ENCODE measurements at regions not wholly inside any gene's neighbourhood (a gene's known extent, or its start where the extent isn't known, plus 50 kb on each side); places are given as distances from the start of the nearest gene placed in this dataset.
"Not testable (repeated sequence)": the region's sequence is repeated elsewhere in the genome, so short reads cannot be mapped to it uniquely, and the experiment has no call there.

DNA sequence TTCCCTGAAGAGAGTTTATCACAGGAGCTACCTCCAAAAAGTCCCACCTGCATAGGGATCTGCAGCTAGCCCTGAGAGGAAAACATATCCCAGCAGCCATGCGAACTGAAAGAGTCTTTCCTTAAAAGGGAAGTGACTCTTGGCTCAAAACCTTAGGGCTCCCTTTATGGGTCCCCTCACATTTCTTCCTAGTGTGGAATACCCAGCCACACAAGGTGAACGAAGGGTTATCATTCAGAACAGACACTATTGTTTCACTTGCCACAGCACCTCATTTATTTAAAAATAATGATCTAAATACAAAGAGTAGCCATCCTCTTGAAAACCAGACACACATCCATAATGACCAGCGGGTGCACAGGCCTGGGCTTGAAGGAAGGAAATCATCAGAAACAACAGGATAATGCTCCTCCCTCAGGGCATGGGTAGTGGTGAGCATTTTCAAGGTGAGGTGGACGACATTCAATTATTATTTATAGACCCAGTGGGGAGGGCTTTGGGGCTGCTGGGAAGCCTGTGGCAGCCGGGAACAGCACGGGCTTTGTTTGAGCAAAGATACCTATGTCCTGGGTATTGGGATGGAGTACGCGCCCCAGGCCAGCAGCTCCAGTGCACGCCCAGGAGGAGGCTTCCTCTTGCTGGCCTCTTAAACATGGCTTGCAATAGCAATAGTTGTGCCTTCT, 119.0 kb upstream of the ITGA6 start:
- TF ChIP-seq EZH2phosphoT487 (IDR thresholded peaks at IDR 0.05), result no peak
- TF ChIP-seq, protein P1, sequence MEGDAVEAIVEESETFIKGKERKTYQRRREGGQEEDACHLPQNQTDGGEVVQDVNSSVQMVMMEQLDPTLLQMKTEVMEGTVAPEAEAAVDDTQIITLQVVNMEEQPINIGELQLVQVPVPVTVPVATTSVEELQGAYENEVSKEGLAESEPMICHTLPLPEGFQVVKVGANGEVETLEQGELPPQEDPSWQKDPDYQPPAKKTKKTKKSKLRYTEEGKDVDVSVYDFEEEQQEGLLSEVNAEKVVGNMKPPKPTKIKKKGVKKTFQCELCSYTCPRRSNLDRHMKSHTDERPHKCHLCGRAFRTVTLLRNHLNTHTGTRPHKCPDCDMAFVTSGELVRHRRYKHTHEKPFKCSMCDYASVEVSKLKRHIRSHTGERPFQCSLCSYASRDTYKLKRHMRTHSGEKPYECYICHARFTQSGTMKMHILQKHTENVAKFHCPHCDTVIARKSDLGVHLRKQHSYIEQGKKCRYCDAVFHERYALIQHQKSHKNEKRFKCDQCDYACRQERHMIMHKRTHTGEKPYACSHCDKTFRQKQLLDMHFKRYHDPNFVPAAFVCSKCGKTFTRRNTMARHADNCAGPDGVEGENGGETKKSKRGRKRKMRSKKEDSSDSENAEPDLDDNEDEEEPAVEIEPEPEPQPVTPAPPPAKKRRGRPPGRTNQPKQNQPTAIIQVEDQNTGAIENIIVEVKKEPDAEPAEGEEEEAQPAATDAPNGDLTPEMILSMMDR (IDR thresholded peaks at IDR 0.05), result no peak
- Mint-ChIP-seq H3K36me3 (no peaks in the 10 kb centered on the region), H3K27me3 (ENCODE audit: insufficient read depth, low read depth) (peaks cover 10% of the 10 kb centered on the region), H3K9me3 (no peaks in the 10 kb centered on the region), H3K4me1 (peaks cover 18% of the 10 kb centered on the region), H3K4me3 (no peak overlapping the region), H3K27ac (peak overlapping the region; percentile 69)
- Histone ChIP-seq H2AFZ (replicated peaks) (no peak overlapping the region), H3K36me3 (no peaks in the 10 kb centered on the region), H3K27me3 (no peaks in the 10 kb centered on the region), H3K4me3 (no peak overlapping the region), H4K20me1 (ENCODE audit: low read depth) (no peaks in the 10 kb centered on the region), H3K4me1 (no peaks in the 10 kb centered on the region), H3K27ac (no peak overlapping the region), H3K9me3 (ENCODE audit: low read depth) (no peaks in the 10 kb centered on the region), H3K79me2 (ENCODE audit: low read depth) (no peaks in the 10 kb centered on the region), H3K9ac (no peak overlapping the region), H3F3A (ENCODE audit: low read depth) (no peaks in the 10 kb centered on the region), H3K4me2 (no peak overlapping the region)
- DNase-seq (ENCODE audit: low spot score), result no peak

DNA sequence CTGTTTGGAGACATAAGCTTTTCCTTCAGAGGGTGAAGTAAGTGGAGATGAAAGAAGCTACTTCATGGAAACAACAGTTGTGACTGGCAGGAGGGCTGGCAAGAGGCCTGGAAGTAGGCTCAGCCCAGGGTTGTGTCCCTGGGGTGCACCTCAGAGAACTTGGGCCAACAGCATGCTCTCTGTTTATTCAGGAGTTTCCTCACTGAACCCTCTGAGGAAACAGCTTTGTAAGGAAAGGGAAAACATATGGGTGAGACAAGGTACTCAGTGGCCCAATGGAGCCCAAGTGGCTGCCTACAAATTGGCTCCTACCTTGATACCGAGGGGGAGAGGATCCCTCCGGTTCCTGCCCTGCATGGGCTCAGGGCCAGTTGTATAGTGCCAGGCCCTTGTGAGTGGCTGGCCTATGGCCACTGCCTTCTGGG, 115.5 kb upstream of the ITGA6 start:
- Histone ChIP-seq H3K4me3 (no peak overlapping the region), H3K9ac (no peak overlapping the region), H3K9me3 (ENCODE audit: low read depth) (no peaks in the 10 kb centered on the region), H3K4me2 (no peak overlapping the region), H2AFZ (replicated peaks) (no peak overlapping the region), H3F3A (ENCODE audit: low read depth) (no peaks in the 10 kb centered on the region), H4K20me1 (ENCODE audit: low read depth) (no peaks in the 10 kb centered on the region), H3K4me1 (no peaks in the 10 kb centered on the region), H3K27me3 (no peaks in the 10 kb centered on the region), H3K36me3 (no peaks in the 10 kb centered on the region), H3K79me2 (ENCODE audit: low read depth) (no peaks in the 10 kb centered on the region), H3K27ac (no peak overlapping the region)
- peaks cover 12% of the 10 kb centered on the region for H3K4me1 Mint-ChIP-seq
- no peak overlapping the region for H3K4me3 Mint-ChIP-seq
- no peak for DNase-seq (ENCODE audit: low spot score)
- TF ChIP-seq EZH2 (IDR thresholded peaks at IDR 0.05) (no peak), EZH2phosphoT487 (IDR thresholded peaks at IDR 0.05) (no peak)
- TF ChIP-seq, protein P1 (IDR thresholded peaks at IDR 0.05), result no peak
- H3K9me3 Mint-ChIP-seq, result no peaks in the 10 kb centered on the region
- H3K36me3 Mint-ChIP-seq, result no peaks in the 10 kb centered on the region
- peak overlapping the region; percentile 50 for H3K27ac Mint-ChIP-seq
- peaks cover under 1% of the 10 kb centered on the region for H3K27me3 Mint-ChIP-seq (ENCODE audit: insufficient read depth, low read depth)

DNA sequence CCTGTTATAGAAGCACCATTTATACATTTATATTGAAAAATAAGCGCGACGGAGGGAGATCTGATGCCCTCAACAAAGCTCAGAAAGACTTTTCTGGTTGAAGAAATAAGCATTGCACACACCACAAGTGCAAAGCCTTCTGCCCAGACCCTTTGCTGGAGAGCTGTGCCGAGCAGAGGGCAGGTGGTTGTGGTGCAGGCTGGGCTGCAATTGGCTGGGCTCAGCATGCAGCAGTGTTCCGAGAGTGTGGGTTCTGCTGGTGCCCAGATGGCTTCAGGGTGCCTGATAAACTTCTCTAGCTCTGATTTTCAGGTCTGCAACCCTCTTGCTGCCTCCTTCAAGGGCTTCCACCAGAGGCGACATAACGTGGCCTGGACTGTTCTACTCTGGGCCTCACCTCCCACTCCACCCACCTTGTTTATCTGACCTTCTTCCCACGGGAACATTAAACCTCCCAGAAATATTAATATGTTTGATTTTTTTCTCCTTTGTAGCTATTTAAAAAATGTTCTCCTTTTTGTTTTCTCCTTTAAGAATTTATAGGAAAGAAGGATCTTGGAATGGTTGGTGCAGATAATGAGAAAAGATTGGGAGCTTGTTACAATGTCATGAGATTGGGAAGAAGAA, 113.6 kb upstream of the ITGA6 start:
- H3K27me3 Mint-ChIP-seq (ENCODE audit: insufficient read depth, low read depth), result no peaks in the 10 kb centered on the region

DNA sequence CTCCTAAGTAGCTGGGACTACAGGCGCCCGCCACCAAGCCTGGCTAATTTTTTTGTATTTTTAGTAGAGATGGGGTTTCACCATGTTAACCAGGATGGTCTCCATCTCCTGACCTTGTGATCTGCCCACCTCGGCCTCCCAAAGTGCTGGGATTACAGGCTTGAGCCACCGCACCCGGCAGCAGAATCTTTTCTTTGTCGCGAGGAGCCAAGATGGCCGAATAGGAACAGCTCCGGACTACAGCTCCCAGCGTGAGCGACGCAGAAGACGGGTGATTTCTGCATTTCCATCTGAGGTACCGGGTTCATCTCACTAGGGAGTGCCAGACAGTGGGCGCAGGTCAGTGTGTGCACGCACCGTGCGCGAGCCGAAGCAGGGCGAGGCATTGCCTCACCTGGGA, 112.3 kb upstream of the ITGA6 start:
- H3K27me3 ChIP-seq; H3K27ac Mint-ChIP-seq; H3K79me2 ChIP-seq (ENCODE audit: low read depth); H3K9me3 Mint-ChIP-seq; H3K4me2 ChIP-seq; H3K4me3 ChIP-seq; H3K9me3 ChIP-seq (ENCODE audit: low read depth); H4K20me1 ChIP-seq (ENCODE audit: low read depth); H3K27me3 Mint-ChIP-seq (ENCODE audit: insufficient read depth, low read depth); H3K27ac ChIP-seq; H2AFZ ChIP-seq (replicated peaks); H3K4me1 ChIP-seq; H3K36me3 Mint-ChIP-seq; H3K9ac ChIP-seq; H3K36me3 ChIP-seq; H3F3A ChIP-seq (ENCODE audit: low read depth); H3K4me1 Mint-ChIP-seq; DNase-seq (ENCODE audit: low spot score); H3K4me3 Mint-ChIP-seq: not testable (repeated sequence)

More for the DNA sequence above, 113.6 kb upstream of the ITGA6 start:
- Histone ChIP-seq H3K9me3 (ENCODE audit: low read depth) (no peaks in the 10 kb centered on the region), H3K27me3 (no peaks in the 10 kb centered on the region), H3K27ac (no peak overlapping the region), H4K20me1 (ENCODE audit: low read depth) (no peaks in the 10 kb centered on the region), H3K36me3 (no peaks in the 10 kb centered on the region), H2AFZ (replicated peaks) (no peak overlapping the region), H3K4me1 (no peaks in the 10 kb centered on the region), H3K79me2 (ENCODE audit: low read depth) (no peaks in the 10 kb centered on the region), H3K9ac (no peak overlapping the region), H3F3A (ENCODE audit: low read depth) (no peaks in the 10 kb centered on the region), H3K4me3 (no peak overlapping the region), H3K4me2 (no peak overlapping the region)
- DNase-seq (ENCODE audit: low spot score), result no peak
- Mint-ChIP-seq H3K4me3 (no peak overlapping the region), H3K4me1 (peaks cover 6% of the 10 kb centered on the region), H3K27ac (no peak overlapping the region), H3K36me3 (no peaks in the 10 kb centered on the region), H3K9me3 (no peaks in the 10 kb centered on the region)
- TF ChIP-seq, protein P1 (IDR thresholded peaks at IDR 0.05), result no peak
- TF ChIP-seq EZH2 (IDR thresholded peaks at IDR 0.05), result no peak
- no peak for TF ChIP-seq EZH2phosphoT487 (IDR thresholded peaks at IDR 0.05)

Data from neural progenitor cell (in vitro differentiated cells).